Panc1 (cell line): ENCODE measurements at regions not wholly inside any gene's neighbourhood (a gene's known extent, or its start where the extent isn't known, plus 50 kb on each side); places are given as distances from the start of the nearest gene placed in this dataset.

Experiments
- REST ChIP-seq, 2 experiments: IDR thresholded peaks; 2 replicates each; pipeline ENCODE4 v1.6.1; 2011 to 2012; ENCODE audit warnings: low read depth in 2 of 2, control low read depth in 1 of 2, low read length in 1 of 2, mild to moderate bottlenecking in 1 of 2, moderate library complexity in 1 of 2; ENCODE audit not compliant: insufficient read depth in 1 of 2
- TCF7L2 ChIP-seq: IDR thresholded peaks from 2 replicates; pipeline ENCODE4 v1.6.1; 2011; ENCODE audit warnings: mild to moderate bottlenecking, low read depth, low read length, inconsistent platforms
- TF ChIP-seq, protein P1 (sequence below): fragments of 450-650 bp; IDR thresholded peaks from 2 replicates; pipeline ENCODE4 v1.5.1; 2017; ENCODE audit warnings: mild to moderate bottlenecking

DNA sequence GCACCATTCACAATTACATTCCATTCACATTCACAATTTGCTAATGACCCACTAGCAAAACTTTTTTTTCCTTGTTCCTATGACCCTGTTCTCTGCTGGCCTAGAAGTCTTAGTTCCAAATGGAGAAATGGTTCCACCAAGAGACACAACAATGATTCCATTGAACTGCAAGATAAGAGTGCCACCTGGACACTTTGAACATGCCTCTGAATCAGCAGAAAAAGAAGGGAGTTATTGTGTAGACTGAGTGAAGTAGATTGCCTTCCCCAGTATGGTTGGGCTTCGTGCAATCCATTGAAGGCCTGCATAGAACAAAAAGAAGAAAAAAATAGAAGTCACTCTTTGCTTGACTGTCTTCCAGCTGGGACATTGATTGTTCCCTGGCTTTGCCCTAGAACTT, 133.8 kb upstream of the PMCH start:
- TF ChIP-seq, protein P1, sequence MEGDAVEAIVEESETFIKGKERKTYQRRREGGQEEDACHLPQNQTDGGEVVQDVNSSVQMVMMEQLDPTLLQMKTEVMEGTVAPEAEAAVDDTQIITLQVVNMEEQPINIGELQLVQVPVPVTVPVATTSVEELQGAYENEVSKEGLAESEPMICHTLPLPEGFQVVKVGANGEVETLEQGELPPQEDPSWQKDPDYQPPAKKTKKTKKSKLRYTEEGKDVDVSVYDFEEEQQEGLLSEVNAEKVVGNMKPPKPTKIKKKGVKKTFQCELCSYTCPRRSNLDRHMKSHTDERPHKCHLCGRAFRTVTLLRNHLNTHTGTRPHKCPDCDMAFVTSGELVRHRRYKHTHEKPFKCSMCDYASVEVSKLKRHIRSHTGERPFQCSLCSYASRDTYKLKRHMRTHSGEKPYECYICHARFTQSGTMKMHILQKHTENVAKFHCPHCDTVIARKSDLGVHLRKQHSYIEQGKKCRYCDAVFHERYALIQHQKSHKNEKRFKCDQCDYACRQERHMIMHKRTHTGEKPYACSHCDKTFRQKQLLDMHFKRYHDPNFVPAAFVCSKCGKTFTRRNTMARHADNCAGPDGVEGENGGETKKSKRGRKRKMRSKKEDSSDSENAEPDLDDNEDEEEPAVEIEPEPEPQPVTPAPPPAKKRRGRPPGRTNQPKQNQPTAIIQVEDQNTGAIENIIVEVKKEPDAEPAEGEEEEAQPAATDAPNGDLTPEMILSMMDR = no peak
- TF ChIP-seq REST (IDR thresholded peaks at IDR 0.05; ENCODE audit: insufficient read depth in 1 of 2, low read depth in 2 of 2, low read length in 1 of 2) (no peak), TCF7L2 (no peak)
